CD4-positive, alpha-beta T cell treated with Interleukin-17A for 4 hours (primary cell): ENCODE measurements at regions not wholly inside any gene's neighbourhood (a gene's known extent, or its start where the extent isn't known, plus 50 kb on each side); places are given as distances from the start of the nearest gene placed in this dataset.

ENCODE experiments used
- DNase-seq: peaks from one replicate; pipeline ENCODE4 v3.0.0-alpha.2; 2020; ENCODE audit warnings: mixed read lengths

DNA sequence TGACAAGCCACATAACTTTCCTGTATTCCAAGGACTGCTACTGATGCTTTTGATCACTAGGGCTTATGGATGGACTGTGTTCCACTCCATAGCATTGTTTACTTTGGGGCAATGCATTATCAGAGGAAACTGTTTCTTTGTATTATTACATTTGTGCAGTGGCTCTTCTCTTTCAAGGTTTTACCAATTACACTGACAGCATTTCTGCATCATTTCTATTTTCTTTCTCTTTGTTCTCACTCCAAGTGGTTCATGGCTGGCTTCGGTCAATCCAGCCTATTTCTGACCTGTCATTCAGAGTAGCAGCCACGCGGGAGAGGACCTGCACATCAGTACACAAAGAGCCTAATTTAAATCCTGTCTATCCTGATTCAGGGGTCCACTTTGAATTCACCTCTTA is 711.0 kb downstream of the TLE4 start:
- no peak for DNase-seq

DNA sequence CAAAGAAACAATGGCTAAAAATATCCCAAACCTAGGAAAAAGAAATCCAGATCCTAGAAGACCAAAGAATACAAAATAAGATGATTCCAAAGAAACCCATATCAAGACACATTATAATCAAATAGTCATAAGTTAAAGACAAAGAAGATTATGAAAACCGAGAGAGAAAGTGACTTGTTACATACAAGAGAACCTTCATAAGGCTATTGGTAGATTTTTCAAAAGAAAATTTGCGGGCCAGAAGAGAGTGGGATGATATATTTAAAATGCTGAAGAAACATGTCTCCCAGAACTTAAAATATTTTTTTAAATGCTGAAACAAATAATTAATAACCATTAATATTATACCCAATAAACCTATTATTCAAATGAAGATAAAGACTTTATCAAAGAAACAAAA is 687.3 kb downstream of the TLE4 start:
- DNase-seq: no peak

DNA sequence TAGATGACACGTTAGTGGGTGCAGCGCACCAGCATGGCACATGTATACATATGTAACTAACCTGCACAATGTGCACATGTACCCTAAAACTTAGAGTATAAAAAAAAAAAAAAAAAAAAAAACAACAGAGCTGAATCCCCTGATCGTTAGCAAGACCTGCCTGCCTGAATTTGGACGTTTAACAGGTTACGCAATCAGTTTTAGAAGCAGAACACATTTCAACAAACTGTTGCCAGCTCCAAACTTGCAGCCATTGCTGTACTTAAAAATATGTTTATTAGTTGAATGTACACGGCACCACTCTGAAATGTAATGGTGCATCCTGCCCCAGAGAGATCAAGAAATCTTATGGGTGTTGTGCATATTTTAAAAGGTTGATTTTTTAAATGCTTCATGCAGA is 680.0 kb downstream of the TLE4 start:
- DNase-seq: no peak

DNA sequence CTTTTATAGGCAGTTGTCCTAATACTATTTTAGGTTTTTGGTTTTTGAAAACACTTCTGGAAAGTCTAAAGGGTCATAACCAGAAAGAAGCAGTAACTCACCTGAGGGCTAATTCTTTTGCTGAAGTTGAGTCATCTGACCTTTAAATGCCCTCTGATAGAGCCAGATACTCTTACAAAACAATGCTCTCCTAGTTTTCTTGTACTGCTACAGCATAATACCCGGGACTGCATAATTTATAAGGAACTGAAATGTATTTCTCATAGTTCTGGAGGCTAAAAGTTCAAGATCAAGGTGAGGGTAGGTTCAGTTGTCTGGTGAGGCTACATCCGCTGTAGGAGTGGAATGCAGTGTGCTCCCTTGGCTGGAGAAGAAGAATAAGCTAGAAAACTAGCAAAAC is 670.3 kb downstream of the TLE4 start:
- no peak for DNase-seq

DNA sequence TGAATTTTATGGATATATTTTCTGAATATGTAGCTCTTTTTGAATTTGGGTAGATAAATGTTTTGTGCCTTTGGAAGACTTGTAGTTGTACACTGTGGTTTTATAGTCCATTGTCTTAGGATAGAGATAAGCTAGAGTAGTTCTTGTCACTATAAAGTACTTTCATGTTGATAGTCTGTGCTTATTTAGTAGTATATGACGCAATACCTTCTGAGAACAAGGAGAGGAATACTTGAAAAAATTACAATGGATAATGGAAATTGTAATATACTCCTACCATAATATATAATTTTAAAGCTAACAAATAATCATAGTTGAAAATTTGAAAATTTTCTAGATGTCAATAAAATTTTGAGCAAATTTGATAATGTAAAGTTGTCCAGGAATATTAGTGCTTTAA is 664.0 kb downstream of the TLE4 start:
- no peak for DNase-seq

DNA sequence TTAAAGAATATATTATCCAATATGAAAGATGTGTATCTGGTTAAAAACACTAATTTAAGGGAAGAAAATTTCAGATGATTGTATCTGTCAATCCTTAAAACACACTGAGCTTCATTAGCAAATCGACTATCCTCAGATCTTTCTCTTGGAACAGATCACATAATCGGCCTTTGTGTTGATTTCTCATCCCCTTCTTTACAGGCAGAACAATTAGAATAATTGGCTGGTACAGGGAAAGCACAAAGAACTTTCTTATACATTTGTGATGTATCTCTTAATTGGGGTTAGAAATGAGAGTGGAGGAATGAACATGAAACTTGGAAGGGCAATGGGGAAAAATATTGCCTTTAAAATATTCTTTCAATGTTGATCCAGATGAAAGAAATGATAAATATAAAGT is 662.1 kb downstream of the TLE4 start:
- DNase-seq: no peak

DNA sequence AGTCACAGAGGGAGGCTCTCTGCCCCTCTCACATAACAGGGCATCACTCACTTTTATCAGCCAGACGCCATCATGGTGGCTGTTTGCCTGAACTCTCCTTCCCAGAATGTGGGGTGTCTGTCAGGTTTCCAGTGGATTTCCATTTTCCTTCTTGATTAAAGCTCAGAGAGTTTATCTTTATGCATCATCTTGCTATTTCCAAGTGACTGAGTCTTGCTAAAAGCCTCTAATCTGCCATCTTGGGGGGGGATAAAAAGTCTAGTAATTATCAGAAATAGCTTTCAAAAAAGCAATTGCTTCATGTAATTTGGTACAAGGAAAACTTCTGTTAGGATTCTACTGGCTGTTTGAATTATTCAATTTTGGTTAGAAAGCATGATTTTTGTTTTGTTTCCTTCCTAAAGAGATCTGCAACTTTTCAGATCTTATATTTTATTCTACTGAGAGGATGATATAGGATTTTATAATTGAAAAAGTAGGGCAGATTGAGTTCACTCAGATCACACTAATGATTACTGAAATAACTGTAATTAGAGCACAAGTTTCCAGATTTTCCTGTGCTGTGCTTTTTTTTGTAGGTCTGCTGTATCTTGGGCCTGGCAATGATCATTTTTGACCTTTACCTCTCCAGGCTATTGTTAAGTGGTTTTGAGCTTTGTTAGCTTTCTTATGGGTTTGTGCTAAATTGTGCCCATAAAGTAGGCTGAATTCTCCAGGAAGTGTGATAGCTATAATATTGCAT is 661.5 kb downstream of the TLE4 start:
- no peak for DNase-seq

DNA sequence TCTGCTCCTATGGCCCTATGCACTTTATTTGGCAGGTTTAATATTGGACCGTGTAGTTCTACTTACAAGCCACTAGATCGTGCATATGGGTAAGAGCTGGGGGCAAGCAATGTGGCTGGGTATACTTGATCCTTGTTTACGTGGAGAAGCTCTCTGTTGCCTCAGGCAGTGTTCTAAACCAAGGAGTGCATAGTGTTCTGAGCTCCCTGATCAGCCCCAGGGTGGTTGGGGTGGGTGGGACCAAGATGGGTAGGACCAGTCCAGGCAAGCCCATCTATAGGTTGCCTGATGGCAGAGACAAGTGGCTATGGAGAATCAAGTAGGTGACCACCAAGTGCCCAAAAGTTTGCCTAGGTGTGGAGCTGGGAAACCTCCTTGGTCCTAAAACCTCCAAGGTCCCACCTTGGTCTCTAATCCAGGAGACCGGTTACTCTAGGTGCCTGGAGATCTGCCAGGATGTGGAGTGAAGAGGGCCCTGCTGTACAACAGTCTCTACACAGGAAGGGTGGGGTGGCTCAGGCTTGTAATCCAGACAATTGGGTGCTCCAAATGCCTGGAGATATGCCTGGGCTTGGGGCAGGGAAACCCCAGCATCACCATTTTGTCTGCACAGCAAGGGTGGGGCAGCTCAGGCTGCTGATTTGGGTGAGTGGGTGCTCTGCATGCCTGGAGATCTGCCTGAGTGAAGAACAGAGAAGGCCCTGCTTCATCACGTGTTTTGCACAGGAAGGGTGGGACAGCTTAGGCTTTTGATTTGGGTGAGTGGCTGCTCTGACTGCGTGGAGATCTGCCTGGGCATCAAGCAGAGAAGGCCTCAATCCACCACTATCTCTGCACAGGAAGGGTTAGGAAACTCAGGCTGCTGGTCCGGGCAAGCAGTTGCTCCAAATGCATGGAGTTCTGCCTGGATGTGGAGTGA is 659.8 kb downstream of the TLE4 start:
- DNase-seq: no peak

DNA sequence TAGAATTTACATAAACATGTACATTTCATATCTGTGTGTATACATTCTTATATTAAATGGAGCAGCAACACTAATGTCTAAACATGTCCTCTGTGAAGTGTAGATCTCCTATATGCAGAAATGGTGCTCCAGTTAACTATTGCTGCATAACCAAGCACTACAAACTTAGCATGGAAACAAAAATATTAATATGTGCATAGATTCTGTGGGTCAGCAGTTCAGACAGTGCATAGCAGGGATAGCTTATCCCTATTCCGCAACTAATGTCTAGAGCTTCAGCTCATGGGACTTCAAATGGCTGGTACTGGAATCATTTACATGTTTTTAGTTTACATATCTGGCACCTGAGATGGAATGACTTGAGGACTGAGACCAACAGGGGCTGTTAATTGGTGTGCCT is 652.1 kb downstream of the TLE4 start:
- no peak for DNase-seq

DNA sequence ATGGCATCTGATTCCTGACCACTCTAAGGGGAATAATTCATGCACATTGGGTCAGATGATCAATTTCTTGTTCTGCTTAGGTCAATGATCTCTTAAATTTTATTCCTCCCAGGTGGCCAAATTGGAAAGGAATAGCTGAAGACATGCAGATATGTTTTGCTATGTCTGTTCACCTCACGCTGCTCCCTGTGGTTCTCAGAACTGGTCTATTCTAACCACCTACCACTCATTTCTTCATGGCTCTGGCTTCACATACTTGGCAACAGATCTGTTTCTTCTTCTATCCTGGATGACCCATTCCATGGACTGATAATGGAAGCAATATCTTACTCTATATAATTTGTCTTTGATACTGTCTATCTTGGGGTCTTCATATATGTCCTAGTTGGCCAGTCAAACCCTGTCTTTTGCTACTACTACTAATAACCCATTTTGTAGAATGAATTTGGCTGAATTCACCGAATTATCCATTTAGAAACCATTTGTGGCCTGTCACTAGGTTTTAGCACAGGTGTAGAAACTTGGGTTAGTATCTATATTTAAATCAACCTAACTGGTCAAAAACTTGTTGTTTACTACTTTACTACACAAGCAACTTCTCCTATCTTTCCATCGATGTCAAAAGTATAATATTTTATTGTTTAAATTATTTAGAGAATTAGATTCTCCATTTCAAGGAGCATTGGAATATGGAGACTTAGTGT is 650.9 kb downstream of the TLE4 start:
- DNase-seq: no peak

DNA sequence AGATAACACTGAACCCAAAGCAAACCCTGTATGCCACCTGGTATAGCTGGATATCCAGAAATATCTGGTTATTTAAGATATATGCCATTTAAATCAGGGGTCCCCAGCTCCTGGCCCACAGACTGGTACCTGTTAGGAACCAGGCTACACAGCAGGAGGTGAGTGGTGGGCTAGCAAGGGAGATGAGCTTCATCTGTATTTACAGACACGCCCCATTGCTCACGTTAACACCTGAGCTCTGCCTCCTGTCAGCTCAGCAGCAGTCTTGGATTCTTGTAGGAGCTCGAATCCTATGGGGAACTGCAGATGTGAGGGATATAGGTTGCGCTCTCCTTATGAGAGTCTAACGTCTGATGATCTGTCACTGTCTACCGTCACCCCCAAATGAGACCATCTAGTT is 646.6 kb downstream of the TLE4 start:
- no peak for DNase-seq

DNA sequence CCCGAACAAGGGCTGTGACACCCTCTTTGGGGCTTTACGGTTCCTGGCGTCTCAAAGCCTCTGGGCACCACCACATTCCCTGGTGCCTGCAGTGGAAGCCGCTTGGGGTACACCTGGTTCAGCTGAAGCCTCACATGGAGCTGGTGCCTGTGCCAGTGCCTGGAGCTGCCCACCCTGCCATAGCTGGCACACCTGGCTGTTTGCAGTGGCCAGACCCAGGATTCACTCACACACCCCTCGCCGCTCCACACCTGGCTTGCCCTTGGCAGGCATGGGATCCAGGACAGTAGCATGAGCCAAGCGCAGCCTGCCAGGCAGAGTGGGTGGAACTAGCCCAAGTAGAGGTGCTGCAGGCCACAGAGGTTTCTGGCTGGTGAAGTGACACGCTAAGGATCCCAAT is 641.8 kb downstream of the TLE4 start:
- DNase-seq: no peak

DNA sequence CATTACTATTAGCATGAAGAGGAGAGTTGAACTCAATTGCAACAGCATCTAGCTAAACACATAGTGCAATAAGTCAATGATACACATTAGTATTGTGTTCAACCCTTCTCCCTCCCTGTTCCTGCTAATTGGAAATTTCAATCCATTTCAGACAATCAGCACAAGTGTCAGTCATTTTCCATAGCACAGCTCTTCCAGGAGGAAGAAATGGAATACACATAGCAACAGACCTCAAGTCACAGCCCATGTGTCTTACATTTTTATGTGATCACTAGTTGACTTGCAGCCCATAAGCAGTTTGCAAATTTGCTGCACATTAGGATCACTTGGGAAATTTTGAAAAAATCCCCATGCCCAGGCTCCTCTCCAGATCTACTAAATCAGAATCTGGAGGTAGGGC is 636.9 kb downstream of the TLE4 start:
- no peak for DNase-seq

DNA sequence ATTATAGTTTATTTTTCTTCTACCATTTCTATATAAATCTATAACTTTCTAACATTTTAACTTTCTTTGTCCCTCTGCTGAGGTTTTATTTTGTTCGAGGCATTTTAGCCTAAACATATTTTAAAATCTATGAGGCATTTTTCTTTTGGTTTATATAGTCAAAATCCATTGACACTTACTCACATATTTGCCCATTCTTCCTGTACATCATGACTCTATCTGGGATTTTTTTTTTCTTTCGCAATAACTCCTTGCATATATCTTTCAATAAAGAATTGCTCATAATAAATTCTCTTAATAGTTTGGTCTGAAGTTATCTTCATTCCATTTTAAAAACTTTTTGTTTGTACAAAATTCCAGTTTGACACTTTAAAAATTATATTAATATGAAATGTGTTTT is 632.3 kb downstream of the TLE4 start:
- DNase-seq: no peak

DNA sequence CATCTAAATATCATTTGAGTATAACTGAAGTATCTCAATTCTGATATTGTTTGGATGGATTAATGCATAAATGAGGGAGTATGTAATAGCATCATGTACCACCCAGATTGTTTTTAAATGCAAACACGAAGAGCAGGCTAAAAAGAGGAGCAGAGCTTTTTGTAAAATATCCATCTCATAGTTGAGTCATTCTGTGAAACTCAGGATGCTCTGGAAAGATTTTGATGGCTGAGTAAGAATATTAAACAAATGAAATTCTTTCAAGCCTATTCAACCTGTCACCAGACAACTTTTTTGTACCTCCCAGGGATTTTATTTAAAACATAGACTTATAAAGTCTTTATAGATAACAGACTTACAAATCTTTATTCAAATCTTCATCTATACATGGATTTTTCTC is 625.9 kb downstream of the TLE4 start:
- DNase-seq: no peak

DNA sequence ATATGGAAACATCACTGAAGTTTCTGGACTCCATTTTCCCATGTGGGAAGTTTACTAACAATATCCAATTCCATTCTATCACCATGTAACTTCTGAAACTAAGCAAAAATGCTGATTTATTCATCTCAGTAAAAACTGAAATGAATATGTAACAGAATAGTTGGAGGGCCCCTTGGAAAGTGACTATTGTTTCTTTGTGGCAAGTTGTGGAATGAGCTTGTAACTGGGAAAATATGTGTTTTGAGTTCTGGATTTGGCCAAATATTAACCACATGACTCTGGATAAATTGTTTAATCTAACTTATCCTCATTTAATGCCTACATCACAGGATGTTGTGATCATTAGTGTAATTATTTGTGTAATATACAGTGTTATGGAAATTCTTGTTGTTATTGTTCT is 619.3 kb downstream of the TLE4 start:
- no peak for DNase-seq

DNA sequence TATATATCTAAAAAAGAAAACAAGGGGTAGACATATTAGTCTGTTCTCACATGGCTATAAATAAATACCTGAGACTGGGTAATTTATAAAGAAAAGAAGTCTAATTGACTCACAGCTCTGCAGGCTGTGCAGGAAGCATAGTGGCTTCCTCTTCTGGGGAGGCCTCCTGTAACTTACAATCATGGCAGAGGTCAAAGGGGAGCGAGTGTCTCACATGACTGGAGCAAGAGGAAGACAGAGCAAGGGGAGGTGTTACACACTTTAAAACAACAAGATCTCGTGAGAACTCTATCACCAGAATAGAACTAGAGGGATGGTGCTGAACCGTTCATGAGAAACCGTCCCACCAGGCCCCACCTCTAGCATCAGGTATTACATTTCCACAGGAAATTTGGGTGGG is 616.8 kb downstream of the TLE4 start:
- DNase-seq: no peak

DNA sequence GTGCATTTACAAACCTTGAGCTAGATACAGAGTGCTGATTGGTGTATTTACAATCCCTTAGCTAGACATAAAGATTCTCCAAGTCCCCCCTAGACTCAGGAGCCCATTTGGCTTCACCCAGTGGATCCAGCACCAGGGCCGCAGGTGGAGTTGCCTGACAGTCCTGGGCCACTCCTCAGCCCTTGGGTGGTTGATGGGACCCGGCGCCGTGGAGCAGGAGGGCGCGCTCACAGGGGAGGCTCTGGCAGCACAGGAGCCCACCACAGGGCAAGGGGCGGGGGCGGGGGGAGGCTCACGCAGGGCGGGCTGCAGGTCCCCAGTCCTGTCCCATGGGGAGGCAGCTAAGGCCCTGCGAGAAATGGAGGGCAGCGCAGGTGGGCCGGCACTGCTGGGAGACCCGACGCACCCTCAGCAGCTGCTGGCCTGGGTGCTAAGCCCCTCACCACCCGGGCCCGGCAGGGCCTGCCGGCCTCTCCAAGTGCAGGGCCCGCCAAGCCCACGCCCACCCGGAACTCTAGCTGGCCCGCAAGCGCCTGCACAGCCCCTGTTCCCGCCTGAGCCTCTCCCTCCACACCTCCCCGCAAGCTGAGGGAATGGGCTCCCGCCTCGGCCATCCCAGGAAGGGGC is 613.5 kb downstream of the TLE4 start:
- DNase-seq: no peak

DNA sequence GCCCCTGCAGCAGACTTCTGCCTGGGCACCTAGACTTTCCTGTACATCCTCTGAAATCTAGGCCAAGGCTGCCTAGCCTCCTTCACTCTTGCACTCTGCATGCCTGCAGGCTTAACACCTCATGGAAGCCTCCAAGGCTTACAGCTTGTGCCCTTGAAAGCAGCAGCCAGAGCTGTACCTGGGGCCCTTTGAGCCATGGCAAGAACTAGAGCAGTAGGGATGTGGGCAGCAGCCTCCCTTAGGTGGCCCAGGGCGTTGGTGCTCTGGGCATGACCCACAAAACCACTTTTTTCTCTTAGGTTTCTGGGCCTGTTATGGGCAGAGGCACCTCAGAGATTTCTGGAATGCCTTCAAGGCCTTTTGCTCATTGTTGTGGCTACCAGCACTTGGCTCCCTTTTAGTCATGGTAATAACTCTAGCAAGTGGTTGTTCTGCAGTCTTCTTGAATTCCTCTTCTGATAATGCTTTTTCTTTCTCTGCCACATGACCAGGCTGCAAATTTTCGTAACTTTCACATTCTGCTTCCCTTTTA is 606.2 kb downstream of the TLE4 start:
- no peak for DNase-seq

DNA sequence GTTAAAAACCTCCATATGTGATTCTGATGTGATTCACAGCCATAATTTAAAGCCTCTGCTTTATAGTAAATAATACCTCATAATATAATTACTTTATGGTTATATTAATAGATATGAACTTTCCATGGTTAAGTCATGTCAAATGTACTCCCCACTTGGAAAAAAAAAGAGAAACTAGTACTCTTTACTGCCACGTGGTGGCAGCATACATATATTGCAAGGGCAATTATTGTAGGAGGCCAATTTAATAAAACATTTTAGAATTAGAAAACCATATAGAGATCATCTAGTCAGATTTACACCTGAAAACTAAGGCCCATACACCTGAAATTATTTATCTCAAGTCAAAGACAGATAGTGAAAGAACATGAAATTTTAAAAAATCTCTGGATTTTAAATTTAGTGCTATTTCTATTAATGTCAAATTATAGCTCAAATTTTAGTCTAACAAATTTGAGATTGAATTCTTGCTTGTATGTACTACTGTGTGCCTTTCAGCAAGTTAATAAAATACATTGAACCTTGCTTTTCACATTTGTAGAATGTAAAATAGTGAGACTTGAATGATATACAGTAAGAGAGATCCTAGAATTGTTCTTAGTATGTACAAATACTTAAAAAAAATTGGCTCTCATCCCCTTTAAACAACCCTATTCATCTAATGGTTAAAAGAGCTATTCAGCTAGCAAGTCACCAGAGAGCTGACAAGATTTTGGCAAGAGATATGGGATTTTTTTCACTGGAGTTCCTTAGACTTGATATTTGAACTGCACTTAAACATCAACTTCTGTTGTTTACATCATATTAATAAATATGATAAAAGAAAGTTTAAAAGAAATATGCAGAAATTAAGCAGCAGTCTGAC is 603.8 kb downstream of the TLE4 start:
- DNase-seq: no peak

DNA sequence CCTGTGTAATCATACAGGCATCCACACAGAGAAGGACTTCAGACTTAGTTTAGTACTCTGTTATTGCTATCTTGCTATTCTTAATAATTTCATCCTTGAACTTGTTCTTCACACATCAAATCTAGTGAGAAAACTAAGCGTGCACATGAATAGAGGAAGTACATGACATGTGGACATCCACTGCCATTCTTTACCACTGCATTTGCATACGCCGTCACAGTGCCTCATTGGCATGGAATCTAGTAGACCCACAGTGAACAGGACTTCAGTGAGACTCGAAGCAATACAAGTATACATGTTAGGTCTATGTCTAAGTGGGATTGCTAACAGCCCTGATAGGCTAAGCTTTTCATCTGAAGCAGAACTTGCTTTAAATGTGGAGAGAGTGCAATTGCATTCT is 592.1 kb downstream of the TLE4 start:
- DNase-seq: no peak

DNA sequence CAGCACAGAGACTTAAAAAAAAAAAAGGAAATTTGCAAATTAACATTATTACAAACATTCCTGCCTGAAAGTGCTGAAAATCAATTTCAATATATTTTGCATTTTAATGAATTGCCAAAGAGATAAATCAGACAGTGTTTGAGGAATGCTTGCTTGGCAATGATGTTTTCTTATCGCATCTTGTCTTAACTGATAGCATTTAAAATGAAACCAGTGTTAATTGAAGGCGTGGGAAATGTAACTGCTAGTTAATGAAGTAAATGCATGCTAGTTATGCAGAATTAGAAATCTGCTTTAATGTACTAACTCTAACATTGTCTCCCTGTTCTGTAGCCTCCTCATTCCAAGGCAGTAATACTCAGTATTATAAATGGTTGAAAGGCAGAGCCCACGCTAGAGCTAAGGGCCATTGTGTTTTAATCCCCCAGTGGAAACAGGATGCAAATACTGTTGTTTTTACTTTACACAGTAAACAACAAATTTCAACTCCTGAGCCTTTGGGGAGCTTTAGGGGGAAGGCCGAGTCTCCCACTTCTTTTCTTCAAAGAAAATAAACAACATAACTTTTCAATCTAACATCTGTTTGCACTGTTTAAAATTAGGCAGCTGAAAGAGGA is 586.9 kb downstream of the TLE4 start:
- no peak for DNase-seq
